MM.1S (cell line): ENCODE measurements at regions not wholly inside any gene's neighbourhood (a gene's known extent, or its start where the extent isn't known, plus 50 kb on each side); places are given as distances from the start of the nearest gene placed in this dataset.

Experiments
- DNase-seq: peaks from one replicate; pipeline ENCODE4 v3.0.0-alpha.2; 2015
- H2AFZ ChIP-seq: fragments of 300-600 bp; sonication (generic); 2 replicates; pipeline ENCODE4 v1.6.0; 2016; ENCODE audit warnings: antibody characterized with exemption, low read length
- H3F3A ChIP-seq: fragments of 300-600 bp; sonication (generic); 2 replicates; pipeline ENCODE4 v1.6.1; 2016; ENCODE audit warnings: mild to moderate bottlenecking, antibody characterized with exemption, low read length, moderate library complexity, mixed read lengths; ENCODE audit not compliant: insufficient read depth
- H3K27ac ChIP-seq: fragments of 300-600 bp; sonication (generic); 2 replicates; pipeline ENCODE4 v1.5.1; 2016; ENCODE audit warnings: mild to moderate bottlenecking, low read length
- H3K27me3 ChIP-seq: fragments of 300-600 bp; sonication (generic); replicated peaks from 2 replicates; pipeline ENCODE4 v1.6.0; 2016; ENCODE audit warnings: low read length; ENCODE audit not compliant: insufficient read depth
- H3K36me3 ChIP-seq: fragments of 300-600 bp; sonication (generic); replicated peaks from 2 replicates; pipeline ENCODE4 v1.6.1; 2016; ENCODE audit warnings: mild to moderate bottlenecking, low read length, mixed read lengths; ENCODE audit not compliant: insufficient read depth
- H3K4me1 ChIP-seq: fragments of 300-600 bp; sonication (generic); 2 replicates; pipeline ENCODE4 v1.6.1; 2016; ENCODE audit warnings: low read length, mixed read lengths
- H3K4me2 ChIP-seq: fragments of 300-600 bp; sonication (generic); 2 replicates; pipeline ENCODE4 v1.6.0; 2016; ENCODE audit warnings: low read depth, low read length
- H3K4me3 ChIP-seq: fragments of 300-600 bp; sonication (generic); 2 replicates; pipeline ENCODE4 v1.5.1; 2016; ENCODE audit warnings: low read length, mixed read lengths
- H3K79me2 ChIP-seq: fragments of 300-600 bp; sonication (generic); 2 replicates; pipeline ENCODE4 v1.6.1; 2016; ENCODE audit warnings: mixed run types, low read length, mixed read lengths
- H3K9ac ChIP-seq: fragments of 300-600 bp; sonication (generic); 2 replicates; pipeline ENCODE4 v1.6.1; 2016; ENCODE audit warnings: low read length, mixed read lengths
- H3K9me2 ChIP-seq: fragments of 300-600 bp; sonication (generic); replicated peaks from 2 replicates; pipeline ENCODE4 v1.6.1; 2016; ENCODE audit warnings: mild to moderate bottlenecking, low read length, mixed read lengths; ENCODE audit not compliant: insufficient read depth
- H3K9me3 ChIP-seq: fragments of 300-600 bp; sonication (generic); replicated peaks from 2 replicates; pipeline ENCODE4 v1.6.1; 2016; ENCODE audit warnings: mild to moderate bottlenecking, low read length, mixed read lengths; ENCODE audit not compliant: insufficient read depth
- H4K20me1 ChIP-seq: fragments of 300-600 bp; sonication (generic); 2 replicates; pipeline ENCODE4 v1.6.1; 2016; ENCODE audit warnings: mild to moderate bottlenecking, low read length, moderate library complexity, mixed read lengths; ENCODE audit not compliant: insufficient read depth
- CTCF ChIP-seq: fragments of 300-600 bp; sonication (generic); IDR thresholded peaks from 2 replicates; pipeline ENCODE4 v1.5.1; 2016; ENCODE audit warnings: antibody characterized with exemption, low read length, mixed read lengths
- EZH2 ChIP-seq: fragments of 300-600 bp; sonication (generic); optimal IDR thresholded peaks from 2 replicates; pipeline ENCODE3; 2017; ENCODE audit warnings: low read depth, mild to moderate bottlenecking, antibody characterized with exemption, low read length, mixed read lengths
- EZH2phosphoT487 ChIP-seq: fragments of 300-600 bp; sonication (generic); IDR thresholded peaks from 2 replicates; pipeline ENCODE4 v1.6.1; 2018; ENCODE audit warnings: antibody characterized with exemption, low read length

- Histone ChIP-seq H3K27me3 (peaks cover 11% of the 10 kb centered on the region), H3K27ac (no peak overlapping the region), H4K20me1 (no peaks in the 10 kb centered on the region), H3K4me2 (no peak overlapping the region), H3K4me1 (no peaks in the 10 kb centered on the region), H3K4me3 (no peak overlapping the region), H3K36me3 (no peaks in the 10 kb centered on the region), H2AFZ (no peak overlapping the region), H3K9me3 (no peaks in the 10 kb centered on the region), H3F3A (no peaks in the 10 kb centered on the region), H3K9ac (no peak overlapping the region), H3K9me2 (no peaks in the 10 kb centered on the region), H3K79me2 (no peaks in the 10 kb centered on the region)
- DNase-seq, result no peak
- no peak for TF ChIP-seq CTCF
- TF ChIP-seq EZH2phosphoT487, result no peak
- TF ChIP-seq EZH2, result no peak
Measured at GRCh38 chr16:5374184-5374583, 276.6 kb upstream of the EEF2KMT start.

GRCh38 chr16:5367951-5368350, 270.4 kb upstream of the EEF2KMT start:
- H3K79me2 ChIP-seq, result no peaks in the 10 kb centered on the region
- no peaks in the 10 kb centered on the region for H3K36me3 ChIP-seq
- no peak overlapping the region for H3K4me2 ChIP-seq
- H3K9me2 ChIP-seq, result no peaks in the 10 kb centered on the region
- no peak overlapping the region for H3K27ac ChIP-seq
- no peaks in the 10 kb centered on the region for H4K20me1 ChIP-seq
- no peak for TF ChIP-seq EZH2phosphoT487
- TF ChIP-seq CTCF, result no peak
- no peak for TF ChIP-seq EZH2
- H3K9me3 ChIP-seq, result no peaks in the 10 kb centered on the region
- DNase-seq, result no peak
- H3K27me3 ChIP-seq, result peaks cover 10% of the 10 kb centered on the region
- H3F3A ChIP-seq, result no peaks in the 10 kb centered on the region
- no peak overlapping the region for H3K9ac ChIP-seq
- no peak overlapping the region for H2AFZ ChIP-seq
- no peak overlapping the region for H3K4me3 ChIP-seq
- H3K4me1 ChIP-seq, result no peaks in the 10 kb centered on the region

- no peak for DNase-seq
- Histone ChIP-seq H2AFZ (no peak overlapping the region), H3K4me3 (no peak overlapping the region), H3K27ac (no peak overlapping the region), H3K9ac (no peak overlapping the region), H3K9me2 (no peaks in the 10 kb centered on the region), H3K36me3 (no peaks in the 10 kb centered on the region), H3K79me2 (no peaks in the 10 kb centered on the region), H4K20me1 (no peaks in the 10 kb centered on the region), H3K27me3 (no peaks in the 10 kb centered on the region; the same call in 1 of the 2 replicates), H3K9me3 (no peaks in the 10 kb centered on the region), H3K4me1 (no peaks in the 10 kb centered on the region), H3F3A (no peaks in the 10 kb centered on the region), H3K4me2 (no peak overlapping the region)
- TF ChIP-seq CTCF, result no peak
- no peak for TF ChIP-seq EZH2
- TF ChIP-seq EZH2phosphoT487, result no peak
Measured at GRCh38 chr16:5366126-5366525, 268.5 kb upstream of the EEF2KMT start.
